ENCODE measurements at regions not wholly inside any gene's neighbourhood (a gene's known extent, or its start where the extent isn't known, plus 50 kb on each side); places are given as distances from the start of the nearest gene placed in this dataset.

GRCh38 chr2:15096873-15097272 lies 464.3 kb downstream of the NBAS start:
- Histone ChIP-seq H3K9me3 (ENCODE audit: control insufficient read depth, insufficient read depth, low read length) (no peaks in the 10 kb centered on the region), H3K27me3 (ENCODE audit: control insufficient read depth, insufficient read depth, low read length) (no peaks in the 10 kb centered on the region), H3K27ac (ENCODE audit: low read length) (no peak overlapping the region), H3K4me3 (ENCODE audit: low read length) (no peak overlapping the region), H3K4me1 (ENCODE audit: control insufficient read depth, insufficient read depth, low read length) (0 out of 2 replicates have a peak, but pooled peaks cover 2% of the 10 kb centered on the region), H3K36me3 (ENCODE audit: control insufficient read depth, insufficient read depth, low read length) (no peaks in the 10 kb centered on the region)
- peak; percentile 20 for DNase-seq (ENCODE audit: low read depth, low spot score)

- Histone ChIP-seq H3K4me1 (ENCODE audit: control insufficient read depth, insufficient read depth, low read length) (no peaks in the 10 kb centered on the region), H3K27me3 (ENCODE audit: control insufficient read depth, insufficient read depth, low read length) (no peaks in the 10 kb centered on the region), H3K36me3 (ENCODE audit: control insufficient read depth, insufficient read depth, low read length) (no peaks in the 10 kb centered on the region), H3K27ac (ENCODE audit: low read length) (no peak overlapping the region), H3K4me3 (ENCODE audit: low read length) (no peak overlapping the region), H3K9me3 (ENCODE audit: control insufficient read depth, insufficient read depth, low read length) (no peaks in the 10 kb centered on the region)
- no CpG with 5 or more reads among the region's 1 CpG for WGBS (ENCODE audit: insufficient coverage, insufficient read length)
- DNase-seq (ENCODE audit: low read depth, low spot score): no peak
Measured at GRCh38 chr2:15107137-15107536, 454.0 kb downstream of the NBAS start.

DNA sequence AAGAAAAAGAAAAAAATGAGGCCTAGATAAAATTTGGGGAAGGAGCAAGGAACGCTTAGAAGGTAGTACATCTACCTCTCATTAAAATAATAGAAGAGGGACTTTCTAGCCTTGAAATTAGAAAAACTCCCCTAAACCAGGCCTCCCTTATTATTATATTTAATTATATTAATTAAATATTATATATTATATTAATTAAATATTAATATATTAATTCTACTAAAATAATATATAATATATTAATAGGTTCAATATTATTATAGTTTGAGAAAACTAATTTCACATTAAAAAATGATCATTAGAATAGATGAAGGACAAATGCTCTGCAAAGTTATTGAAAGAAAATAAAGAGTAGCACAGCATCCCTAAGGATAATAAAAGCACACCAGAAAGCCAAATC lies 449.4 kb downstream of the NBAS start:
- Histone ChIP-seq H3K27me3 (ENCODE audit: control insufficient read depth, insufficient read depth, low read length) (no peaks in the 10 kb centered on the region), H3K4me3 (ENCODE audit: low read length) (no peak overlapping the region), H3K27ac (ENCODE audit: low read length) (no peak overlapping the region), H3K9me3 (ENCODE audit: control insufficient read depth, insufficient read depth, low read length) (no peaks in the 10 kb centered on the region), H3K36me3 (ENCODE audit: control insufficient read depth, insufficient read depth, low read length) (no peaks in the 10 kb centered on the region), H3K4me1 (ENCODE audit: control insufficient read depth, insufficient read depth, low read length) (no peaks in the 10 kb centered on the region)
- no peak for DNase-seq (ENCODE audit: low read depth, low spot score)
- no CpG with 5 or more reads among the region's 1 CpG for WGBS (ENCODE audit: insufficient coverage, insufficient read length)

DNA sequence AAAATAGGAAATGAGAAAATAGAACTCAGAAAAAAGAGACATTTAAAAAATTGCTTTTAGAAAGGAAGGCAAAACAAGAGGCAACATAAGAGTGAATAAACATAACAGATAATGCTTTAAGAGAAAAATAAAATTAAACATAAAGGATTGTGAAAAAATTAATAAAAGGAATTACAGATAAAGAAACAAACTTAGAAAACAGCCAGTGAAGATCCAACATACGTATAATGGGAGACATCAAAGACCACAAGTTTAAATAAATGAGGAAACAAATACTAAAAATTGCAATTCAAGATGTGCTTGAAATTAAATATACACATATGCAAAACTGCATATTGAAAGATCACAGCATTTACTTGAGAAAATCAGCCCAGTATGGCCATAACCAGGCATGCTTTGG lies 448.9 kb downstream of the NBAS start:
- WGBS (ENCODE audit: insufficient coverage, insufficient read length): no CpG with 5 or more reads among the region's 1 CpG
- no peak for DNase-seq (ENCODE audit: low read depth, low spot score)

GRCh38 chr2:15115776-15116175 lies 445.4 kb downstream of the NBAS start:
- Histone ChIP-seq H3K36me3 (ENCODE audit: control insufficient read depth, insufficient read depth, low read length) (no peaks in the 10 kb centered on the region), H3K27ac (ENCODE audit: low read length) (no peak overlapping the region), H3K4me1 (ENCODE audit: control insufficient read depth, insufficient read depth, low read length) (peaks cover 3% of the 10 kb centered on the region), H3K4me3 (ENCODE audit: low read length) (no peak overlapping the region), H3K9me3 (ENCODE audit: control insufficient read depth, insufficient read depth, low read length) (no peaks in the 10 kb centered on the region), H3K27me3 (ENCODE audit: control insufficient read depth, insufficient read depth, low read length) (no peaks in the 10 kb centered on the region)
- DNase-seq (ENCODE audit: low read depth, low spot score): no peak

More for the DNA sequence above, 448.9 kb downstream of the NBAS start:
- H3K4me1 ChIP-seq (ENCODE audit: control insufficient read depth, insufficient read depth, low read length): no peaks in the 10 kb centered on the region
- no peak overlapping the region for H3K4me3 ChIP-seq (ENCODE audit: low read length)
- no peaks in the 10 kb centered on the region for H3K9me3 ChIP-seq (ENCODE audit: control insufficient read depth, insufficient read depth, low read length)
- no peak overlapping the region for H3K27ac ChIP-seq (ENCODE audit: low read length)
- H3K36me3 ChIP-seq (ENCODE audit: control insufficient read depth, insufficient read depth, low read length): no peaks in the 10 kb centered on the region
- H3K27me3 ChIP-seq (ENCODE audit: control insufficient read depth, insufficient read depth, low read length): no peaks in the 10 kb centered on the region

DNA sequence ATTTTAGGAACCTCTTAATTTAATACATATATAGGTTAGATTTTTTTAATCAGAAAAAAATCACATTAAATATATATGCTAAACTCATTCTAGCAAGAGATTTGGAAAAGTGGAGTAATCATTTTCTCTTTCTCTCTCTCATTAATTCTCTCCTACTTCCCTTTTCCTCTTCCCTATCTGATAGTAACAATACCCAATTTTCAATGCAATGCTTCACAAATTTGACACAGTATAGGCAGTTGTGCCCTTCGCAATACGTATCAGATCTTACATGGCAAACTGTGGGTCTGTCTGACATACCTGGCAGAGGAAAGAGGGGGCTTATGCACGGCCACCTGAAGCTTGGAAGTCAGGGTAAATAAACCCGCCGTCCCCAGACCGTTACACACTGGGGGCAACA lies 444.3 kb downstream of the NBAS start:
- no peaks in the 10 kb centered on the region for H3K36me3 ChIP-seq (ENCODE audit: control insufficient read depth, insufficient read depth, low read length)
- no peaks in the 10 kb centered on the region for H3K27me3 ChIP-seq (ENCODE audit: control insufficient read depth, insufficient read depth, low read length)
- no CpG with 5 or more reads among the region's 6 CpGs for WGBS (ENCODE audit: insufficient coverage, insufficient read length)
- no peak overlapping the region for H3K27ac ChIP-seq (ENCODE audit: low read length)
- DNase-seq (ENCODE audit: low read depth, low spot score): no peak
- no peak overlapping the region for H3K4me3 ChIP-seq (ENCODE audit: low read length)
- peaks cover 3% of the 10 kb centered on the region for H3K4me1 ChIP-seq (ENCODE audit: control insufficient read depth, insufficient read depth, low read length)
- H3K9me3 ChIP-seq (ENCODE audit: control insufficient read depth, insufficient read depth, low read length): no peaks in the 10 kb centered on the region
